ENCODE measurements at regions not wholly inside any gene's neighbourhood (a gene's known extent, or its start where the extent isn't known, plus 50 kb on each side); places are given as distances from the start of the nearest gene placed in this dataset.

DNA sequence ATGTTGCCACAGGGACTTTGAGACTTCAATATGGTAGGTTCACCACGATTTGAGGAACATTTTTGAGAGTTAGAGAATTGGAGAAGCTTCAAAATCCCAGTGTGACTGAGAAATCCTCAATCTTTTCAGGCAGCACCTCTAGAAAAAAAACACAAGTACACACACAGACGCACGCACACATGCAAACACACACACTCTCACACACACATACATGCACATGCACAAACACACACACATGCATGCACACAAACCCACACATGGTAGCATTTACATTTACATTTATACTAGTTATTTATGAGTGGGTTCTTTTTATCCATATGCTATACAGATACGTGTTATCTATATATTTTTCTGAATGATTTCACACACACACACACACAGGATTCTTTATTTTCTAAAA, 901.9 kb downstream of the GATA3 start:
- DNase-seq (no peak), ATAC-seq (no peak)
- Histone ChIP-seq H3K4me1 (ENCODE audit: low read depth) (no peaks in the 10 kb centered on the region), H3K4me3 (no peak overlapping the region), H3K36me3 (ENCODE audit: low read depth) (no peaks in the 10 kb centered on the region), H3K9me3 (no peaks in the 10 kb centered on the region)
- intact Hi-C loops (cut with DNase I, micrococcal nuclease), result no loop called here
- TF ChIP-seq, protein P1, sequence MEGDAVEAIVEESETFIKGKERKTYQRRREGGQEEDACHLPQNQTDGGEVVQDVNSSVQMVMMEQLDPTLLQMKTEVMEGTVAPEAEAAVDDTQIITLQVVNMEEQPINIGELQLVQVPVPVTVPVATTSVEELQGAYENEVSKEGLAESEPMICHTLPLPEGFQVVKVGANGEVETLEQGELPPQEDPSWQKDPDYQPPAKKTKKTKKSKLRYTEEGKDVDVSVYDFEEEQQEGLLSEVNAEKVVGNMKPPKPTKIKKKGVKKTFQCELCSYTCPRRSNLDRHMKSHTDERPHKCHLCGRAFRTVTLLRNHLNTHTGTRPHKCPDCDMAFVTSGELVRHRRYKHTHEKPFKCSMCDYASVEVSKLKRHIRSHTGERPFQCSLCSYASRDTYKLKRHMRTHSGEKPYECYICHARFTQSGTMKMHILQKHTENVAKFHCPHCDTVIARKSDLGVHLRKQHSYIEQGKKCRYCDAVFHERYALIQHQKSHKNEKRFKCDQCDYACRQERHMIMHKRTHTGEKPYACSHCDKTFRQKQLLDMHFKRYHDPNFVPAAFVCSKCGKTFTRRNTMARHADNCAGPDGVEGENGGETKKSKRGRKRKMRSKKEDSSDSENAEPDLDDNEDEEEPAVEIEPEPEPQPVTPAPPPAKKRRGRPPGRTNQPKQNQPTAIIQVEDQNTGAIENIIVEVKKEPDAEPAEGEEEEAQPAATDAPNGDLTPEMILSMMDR (IDR thresholded peaks at IDR 0.05), result no peak

DNA sequence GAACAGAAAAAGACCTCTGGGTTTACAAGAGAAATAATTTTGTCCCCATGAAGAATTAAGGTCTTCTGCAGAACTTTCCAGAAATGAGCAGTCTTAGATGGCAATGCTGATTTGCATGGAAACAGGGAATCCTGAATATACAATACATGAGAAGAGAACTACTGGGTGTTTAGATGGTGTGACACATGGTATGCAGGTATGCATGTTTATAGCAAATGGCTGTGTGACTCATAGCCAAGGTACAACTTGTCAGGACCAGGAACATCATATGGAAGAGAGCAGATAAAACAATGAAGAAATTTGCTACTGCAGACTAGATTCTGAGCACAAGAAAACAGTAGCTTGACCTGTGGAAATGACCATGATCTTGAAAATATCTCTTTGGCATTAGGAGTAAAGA, 907.8 kb downstream of the GATA3 start:
- Histone ChIP-seq H3K4me3 (no peak overlapping the region), H3K4me1 (ENCODE audit: low read depth) (no peaks in the 10 kb centered on the region), H3K9me3 (no peaks in the 10 kb centered on the region), H3K36me3 (ENCODE audit: low read depth) (no peaks in the 10 kb centered on the region)
- intact Hi-C loops (cut with DNase I, micrococcal nuclease), result no loop called here
- TF ChIP-seq, protein P1 (IDR thresholded peaks at IDR 0.05), result no peak
- no peak for DNase-seq
- ATAC-seq, result no peak

DNA sequence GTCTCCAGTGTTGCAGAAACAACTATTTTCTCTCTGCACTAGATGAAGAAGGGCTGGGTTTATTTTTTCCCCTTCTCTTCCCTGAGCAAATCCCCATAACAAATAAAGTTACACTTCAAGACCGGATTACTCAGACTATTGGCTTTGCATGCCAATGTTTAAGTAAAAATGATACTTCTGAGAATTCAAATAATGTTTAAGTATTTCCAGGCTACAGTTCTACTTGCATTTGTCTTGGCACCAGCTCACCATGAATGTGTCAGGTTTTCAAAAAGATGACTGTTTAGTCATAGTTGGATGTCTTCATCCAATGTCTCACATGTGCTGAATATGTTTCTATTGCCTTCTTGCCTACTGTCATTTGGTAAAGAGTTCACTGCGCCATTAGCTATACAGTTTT, 912.6 kb downstream of the GATA3 start:
- ATAC-seq (no peak), DNase-seq (no peak)
- intact Hi-C loops (cut with DNase I, micrococcal nuclease), result no loop called here
- no peaks in the 10 kb centered on the region for H3K9me3 ChIP-seq
- H3K4me1 ChIP-seq (ENCODE audit: low read depth), result no peaks in the 10 kb centered on the region
- TF ChIP-seq, protein P1 (IDR thresholded peaks at IDR 0.05), result no peak
- H3K36me3 ChIP-seq (ENCODE audit: low read depth), result no peaks in the 10 kb centered on the region
- no peak overlapping the region for H3K4me3 ChIP-seq

DNA sequence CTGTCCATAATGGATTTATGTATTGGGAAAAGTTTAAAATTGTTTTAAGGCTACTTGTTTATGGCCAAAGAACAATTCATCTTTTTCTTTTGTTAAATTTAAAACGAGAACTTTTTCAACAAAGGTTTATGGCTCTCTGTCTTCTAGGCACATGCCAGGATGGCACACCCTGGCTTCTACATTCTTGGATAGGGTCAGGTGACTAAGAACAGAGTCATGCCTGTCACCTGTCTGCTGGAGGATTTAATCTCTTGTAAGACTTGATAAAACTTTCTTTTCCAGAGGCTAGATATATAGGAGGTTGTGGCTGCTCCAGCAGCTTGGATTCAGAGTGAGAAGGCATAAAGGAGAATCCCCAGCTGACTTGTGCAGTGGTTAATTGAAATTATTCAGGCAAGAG, 915.4 kb downstream of the GATA3 start:
- no peak for ATAC-seq
- H3K36me3 ChIP-seq (ENCODE audit: low read depth), result no peaks in the 10 kb centered on the region
- intact Hi-C loops (cut with DNase I, micrococcal nuclease), result no loop called here
- H3K9me3 ChIP-seq, result no peaks in the 10 kb centered on the region
- no peaks in the 10 kb centered on the region for H3K4me1 ChIP-seq (ENCODE audit: low read depth)
- TF ChIP-seq, protein P1 (IDR thresholded peaks at IDR 0.05), result no peak
- no peak overlapping the region for H3K4me3 ChIP-seq
- no peak for DNase-seq

DNA sequence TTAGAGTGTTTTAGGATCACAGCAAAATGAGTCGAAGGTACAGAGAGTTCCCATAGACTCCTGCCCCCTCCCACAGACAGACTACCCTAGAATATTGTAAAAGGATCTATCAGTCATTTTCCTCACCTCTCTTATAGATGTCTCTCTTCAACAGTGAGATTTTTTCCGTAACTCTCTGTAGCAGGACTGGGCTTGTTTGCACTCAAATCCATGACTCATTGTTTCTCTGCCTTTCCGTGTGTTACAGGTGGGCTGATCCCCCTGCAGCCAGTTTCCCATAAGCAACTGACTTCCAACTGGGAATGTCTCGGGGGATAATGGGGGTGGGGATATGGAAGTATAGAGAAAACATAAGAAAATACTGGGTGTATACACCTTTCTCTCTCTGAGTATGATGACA, 921.0 kb downstream of the GATA3 start:
- ATAC-seq (no peak), DNase-seq (no peak)
- Histone ChIP-seq H3K4me1 (ENCODE audit: low read depth) (no peaks in the 10 kb centered on the region), H3K9me3 (no peaks in the 10 kb centered on the region), H3K36me3 (ENCODE audit: low read depth) (no peaks in the 10 kb centered on the region), H3K4me3 (no peak overlapping the region)
- intact Hi-C loops (cut with DNase I, micrococcal nuclease), result no loop called here
- TF ChIP-seq, protein P1 (IDR thresholded peaks at IDR 0.05), result no peak

DNA sequence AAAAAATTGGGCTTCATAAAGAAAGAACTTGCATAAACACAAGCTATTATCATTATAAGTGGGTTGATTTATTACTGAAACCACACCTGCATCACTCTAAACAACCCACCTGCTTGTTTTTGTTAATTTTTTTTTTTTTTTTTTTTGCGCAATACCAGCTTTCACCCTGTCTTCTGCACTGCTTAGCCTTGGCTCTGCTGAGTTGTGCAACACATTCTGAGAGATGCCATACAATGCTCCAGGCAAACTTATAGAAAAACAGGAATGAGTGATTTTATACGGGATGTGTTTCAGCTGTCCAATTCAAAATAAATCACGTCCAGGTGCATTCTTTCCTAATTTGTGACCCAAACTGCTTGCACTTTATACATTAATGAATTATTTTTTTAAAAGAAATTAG, 923.6 kb downstream of the GATA3 start:
- H3K4me3 ChIP-seq, result no peak overlapping the region
- H3K4me1 ChIP-seq (ENCODE audit: low read depth), result no peaks in the 10 kb centered on the region
- no peaks in the 10 kb centered on the region for H3K9me3 ChIP-seq
- H3K36me3 ChIP-seq (ENCODE audit: low read depth), result no peaks in the 10 kb centered on the region
- DNase-seq (no peak), ATAC-seq (no peak)
- TF ChIP-seq, protein P1 (IDR thresholded peaks at IDR 0.05), result no peak
- intact Hi-C loops (cut with DNase I, micrococcal nuclease), result no loop called here

Measured in mucosa of descending colon (tissue), 3 donors.